GM19193 (cell line): ENCODE measurements at regions not wholly inside any gene's neighbourhood (a gene's known extent, or its start where the extent isn't known, plus 50 kb on each side); places are given as distances from the start of the nearest gene placed in this dataset.

Experiments
- POLR2A ChIP-seq: IDR thresholded peaks from 4 replicates; pipeline ENCODE4 v1.6.1; 2011; ENCODE audit not compliant: insufficient read depth, insufficient read length; ENCODE audit errors: extremely low read depth

DNA sequence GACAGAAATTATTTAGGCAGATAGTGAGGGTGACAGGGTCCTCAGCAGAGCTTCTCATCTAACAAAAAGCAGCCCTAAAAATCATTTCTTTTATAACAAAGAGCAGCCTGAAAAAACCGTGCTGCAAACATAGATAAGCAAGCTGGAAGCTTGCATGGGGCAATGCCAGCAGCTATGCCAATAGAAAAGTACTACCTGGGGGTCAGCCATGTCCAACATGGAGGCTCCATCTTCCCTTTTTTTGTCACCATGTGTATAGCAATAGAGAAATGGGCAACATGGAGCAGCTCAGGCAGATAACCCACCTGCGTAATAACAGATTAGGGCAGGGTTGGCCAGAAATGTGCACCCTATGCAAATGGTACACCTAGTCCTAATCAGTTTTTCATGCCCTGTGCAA, 57.4 kb upstream of the IGLL5 start:
- no peak for TF ChIP-seq POLR2A

DNA sequence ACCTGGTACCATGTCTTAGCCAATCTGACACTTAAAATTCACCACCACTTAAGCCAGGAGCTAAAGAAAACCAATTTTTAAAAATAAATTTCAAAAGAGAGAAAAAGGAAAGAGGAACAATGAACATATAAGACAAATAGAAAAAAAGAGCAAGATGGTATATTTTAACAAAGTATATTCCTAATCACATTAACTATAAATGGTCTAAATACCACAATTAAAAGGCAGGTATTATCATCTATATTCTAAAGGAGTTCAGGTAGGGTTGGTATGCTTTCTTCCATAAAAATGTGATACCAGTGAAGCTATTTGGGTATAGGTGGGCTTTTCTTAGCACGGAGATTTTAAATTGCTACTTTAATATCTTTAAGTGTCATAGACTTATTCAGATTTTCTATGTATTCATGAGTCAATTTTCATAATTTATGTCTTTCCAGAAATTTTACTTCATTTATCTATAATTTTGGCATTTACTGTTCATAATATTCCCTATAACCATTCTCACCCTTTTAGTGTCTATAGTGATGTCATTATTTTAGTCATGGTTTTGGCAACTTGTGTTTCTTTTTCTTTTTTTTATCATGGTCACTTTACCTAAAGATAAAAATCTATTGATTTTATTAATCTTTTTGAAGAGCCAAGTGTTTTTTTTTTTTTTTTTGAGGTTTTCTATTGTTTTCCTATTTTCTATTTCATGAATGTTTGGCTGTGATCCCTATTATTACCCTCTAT, 56.5 kb upstream of the IGLL5 start:
- no peak for TF ChIP-seq POLR2A

DNA sequence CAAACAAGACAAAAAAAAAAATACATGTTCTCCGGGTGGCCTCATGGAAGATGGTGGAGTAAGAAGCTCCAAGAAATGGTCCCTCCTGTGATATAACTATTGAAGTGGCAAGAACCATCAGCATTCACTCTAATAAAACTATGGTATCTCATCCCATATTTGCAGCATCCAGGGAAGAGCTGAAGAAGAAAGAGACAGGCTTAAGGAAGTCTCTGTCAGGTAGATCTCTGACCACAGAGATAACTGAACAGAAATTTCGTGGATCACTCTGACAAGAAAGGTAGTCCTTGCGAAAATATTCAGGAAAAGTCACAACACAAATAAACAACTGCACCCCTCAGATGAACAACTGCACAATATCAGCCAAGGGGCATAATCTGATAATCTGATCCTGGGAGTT, 54.6 kb upstream of the IGLL5 start:
- no peak for TF ChIP-seq POLR2A

DNA sequence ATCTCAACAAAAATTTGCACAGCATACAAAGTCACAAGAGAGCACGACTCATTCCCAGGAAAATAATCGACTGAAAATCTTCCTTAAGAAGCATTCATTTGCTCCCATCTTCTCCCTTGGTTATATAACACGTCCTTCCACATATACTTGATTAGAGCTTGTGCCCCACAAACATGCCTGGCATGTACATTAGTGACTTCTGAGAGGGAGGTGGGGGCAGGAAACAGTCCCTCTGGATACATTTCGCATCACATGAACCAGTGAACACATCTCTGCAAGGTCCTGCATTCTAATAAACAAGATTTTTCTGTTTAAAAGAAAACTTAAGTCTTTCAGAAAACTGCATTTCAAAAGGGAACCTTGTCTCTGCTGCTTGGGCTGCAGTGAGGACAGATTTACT, 54.1 kb upstream of the IGLL5 start:
- no peak for TF ChIP-seq POLR2A

DNA sequence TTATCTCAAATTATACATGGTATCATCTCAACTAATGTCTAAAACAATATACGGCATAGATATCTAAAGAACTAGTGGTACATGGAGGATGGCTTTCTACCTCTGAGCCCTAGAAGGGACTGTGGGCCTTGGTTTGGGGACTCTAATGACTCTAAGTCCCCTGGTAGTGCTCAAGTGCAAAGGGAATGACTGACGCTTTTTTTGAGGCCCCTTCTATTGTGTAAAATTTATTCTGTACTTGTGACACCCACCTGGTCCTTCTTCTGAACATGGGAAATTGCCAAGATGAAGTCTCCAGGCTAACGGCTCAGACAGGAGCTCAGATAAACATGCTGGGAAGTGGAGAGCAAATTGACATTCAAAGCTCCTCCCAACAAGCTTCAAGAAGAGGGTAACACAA, 53.4 kb upstream of the IGLL5 start:
- no peak for TF ChIP-seq POLR2A

DNA sequence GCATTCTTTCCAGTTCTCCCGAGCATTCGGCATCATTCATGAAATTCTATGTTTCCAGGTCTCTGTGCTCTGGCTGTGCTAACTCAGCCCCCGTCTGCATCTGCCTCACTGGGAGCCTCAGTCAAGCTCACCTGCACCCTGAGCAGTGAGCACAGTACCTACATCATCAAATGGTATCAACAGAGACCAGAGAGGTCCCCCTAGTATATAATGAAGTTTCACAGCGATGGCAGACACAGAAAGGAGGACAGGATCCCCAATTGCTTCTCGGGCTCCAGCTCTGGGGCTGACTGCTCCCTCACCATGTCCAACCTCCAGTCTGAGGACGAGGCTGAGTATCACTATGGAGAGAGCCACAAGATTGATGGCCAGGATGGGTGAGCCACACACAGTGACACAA, 52.8 kb upstream of the IGLL5 start:
- no peak for TF ChIP-seq POLR2A

DNA sequence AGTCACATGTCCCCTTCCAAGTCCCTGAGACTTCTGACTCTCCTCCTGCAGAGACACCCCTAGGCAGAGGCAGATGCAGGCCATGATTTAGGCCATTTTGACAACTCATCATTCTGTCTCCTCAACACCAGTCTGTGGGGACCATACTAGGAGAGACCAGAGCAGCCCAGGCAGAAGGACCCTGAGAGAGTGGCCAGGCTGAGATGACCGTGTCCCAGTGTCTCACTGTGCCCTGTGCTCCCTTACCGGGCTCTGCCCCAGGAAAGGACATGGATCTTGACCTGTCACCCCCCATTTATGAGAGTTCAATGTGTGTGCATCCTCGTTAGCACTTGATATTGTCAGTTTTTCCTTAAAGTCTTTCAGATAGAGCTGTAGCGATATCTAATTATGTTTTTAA, 52.4 kb upstream of the IGLL5 start:
- TF ChIP-seq POLR2A, result no peak

DNA sequence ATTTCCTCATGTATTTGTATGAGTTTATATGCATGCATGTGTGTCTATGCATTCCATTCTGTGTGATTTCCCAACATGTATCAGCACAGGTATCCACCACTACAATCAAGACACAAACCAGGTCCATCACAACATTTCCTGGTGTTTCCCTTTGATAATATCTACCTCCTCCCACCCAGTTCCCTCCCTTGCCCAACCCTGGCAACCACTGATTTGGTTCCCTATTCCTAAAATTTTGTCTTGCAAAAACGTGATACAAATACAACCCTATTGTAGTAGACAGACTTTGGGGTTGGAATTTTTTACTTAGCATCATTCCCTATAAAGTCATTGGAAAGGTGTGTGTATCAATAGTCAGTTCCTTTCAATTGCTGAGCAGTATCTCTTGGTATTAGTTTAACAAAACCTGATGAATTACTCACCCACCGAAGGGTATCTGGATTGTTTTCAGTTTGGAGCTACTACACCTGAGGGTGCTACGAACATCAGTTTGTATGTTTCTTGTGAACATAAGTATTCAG, 51.8 kb upstream of the IGLL5 start:
- no peak for TF ChIP-seq POLR2A

DNA sequence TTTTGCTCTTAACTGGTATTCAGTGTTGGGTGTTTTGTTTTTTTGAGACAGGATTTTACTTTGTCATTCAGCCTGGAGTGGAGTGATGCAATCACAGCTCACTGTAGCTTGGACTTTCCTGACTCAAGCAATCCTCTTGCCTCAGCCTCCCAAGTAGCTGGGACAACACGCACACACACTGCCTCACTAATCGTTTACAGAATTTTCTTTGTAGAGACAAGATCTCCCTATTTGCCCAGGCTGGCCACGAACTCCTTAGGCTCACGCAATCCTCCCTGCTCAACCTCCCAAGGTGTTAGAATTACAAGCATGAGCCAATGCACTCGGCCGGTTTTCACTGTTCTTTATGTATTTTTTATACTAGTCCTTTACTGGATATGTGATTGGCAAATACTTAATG, 51.0 kb upstream of the IGLL5 start:
- no peak for TF ChIP-seq POLR2A
